ENCODE measurements at regions not wholly inside any gene's neighbourhood (a gene's known extent, or its start where the extent isn't known, plus 50 kb on each side); places are given as distances from the start of the nearest gene placed in this dataset.
"Not testable (repeated sequence)": the region's sequence is repeated elsewhere in the genome, so short reads cannot be mapped to it uniquely, and the experiment has no call there.

DNA sequence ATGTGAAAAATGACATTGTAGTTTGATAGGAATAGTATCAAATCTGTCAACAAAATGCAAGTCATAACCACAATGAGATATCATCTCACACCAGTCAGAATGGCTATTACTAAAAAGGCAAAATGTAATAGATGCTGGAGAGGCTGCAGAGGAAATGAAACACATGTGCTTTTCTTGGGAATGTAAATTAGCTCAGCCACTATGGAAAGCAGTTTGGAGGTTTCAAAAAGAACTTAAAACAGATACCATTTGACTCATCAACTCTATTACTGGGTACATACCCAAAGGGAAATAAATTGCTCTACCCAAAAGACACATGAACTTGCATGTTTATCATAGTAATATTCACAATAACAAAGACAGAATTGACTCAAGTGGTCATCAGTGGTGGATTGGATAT is 572.6 kb downstream of the TRIB2 start:
- H3K79me2 ChIP-seq (ENCODE audit: control insufficient read depth, insufficient read depth, low read length): no peaks in the 10 kb centered on the region

DNA sequence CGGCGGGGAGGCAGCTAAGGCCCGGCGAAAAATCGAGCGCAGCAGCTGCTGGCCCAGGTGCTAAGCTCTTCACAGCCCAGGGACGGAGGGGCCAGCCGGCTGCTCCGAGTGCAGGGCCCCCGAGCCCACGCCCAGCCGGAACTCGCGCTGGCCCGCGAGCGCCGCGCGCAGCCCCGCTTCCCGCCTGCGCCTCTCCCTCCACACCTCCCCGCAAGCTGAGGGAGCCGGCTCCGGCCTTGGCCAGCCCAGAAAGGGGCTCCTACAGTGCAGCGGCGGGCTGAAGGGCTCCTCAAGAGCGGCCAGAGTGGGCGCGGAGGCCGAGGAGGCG is 591.7 kb downstream of the TRIB2 start:
- H3K79me2 ChIP-seq (ENCODE audit: control insufficient read depth, insufficient read depth, low read length); H3K4me2 ChIP-seq (ENCODE audit: control insufficient read depth, extremely low read depth, insufficient read depth, low read depth, low read length); H3K36me3 ChIP-seq (ENCODE audit: control insufficient read depth in 2 of 2, extremely low read depth in 1 of 2, insufficient read depth in 2 of 2, low read length in 2 of 2); H3K27ac ChIP-seq (ENCODE audit: control insufficient read depth, insufficient read depth, low read length); FAIRE-seq; H3K9me1 ChIP-seq (ENCODE audit: control insufficient read depth, extremely low read depth, insufficient read depth, low read length); H3K4me3 ChIP-seq (ENCODE audit: control insufficient read depth in 2 of 3, extremely low read depth in 1 of 3, insufficient read depth in 2 of 3, low read depth in 1 of 3, low read length in 3 of 3); DNase-seq (ENCODE audit: low read depth, low spot score); H3K9me3 ChIP-seq (ENCODE audit: control insufficient read depth, low read depth, low read length); H2AFZ ChIP-seq (ENCODE audit: control insufficient read depth, low read length); H4K20me1 ChIP-seq (ENCODE audit: control insufficient read depth, extremely low read depth, insufficient read depth, low read length); H3K9ac ChIP-seq (ENCODE audit: control insufficient read depth, extremely low read depth, insufficient read depth, low read length); H3K4me1 ChIP-seq (ENCODE audit: control insufficient read depth, extremely low read depth, insufficient read depth, low read length); H3K27me3 ChIP-seq (ENCODE audit: control insufficient read depth, extremely low read depth, insufficient read depth, low read length); dilution Hi-C loops (cut with MboI; ENCODE audit: extremely low pct_ligation_motif_present, low sequenced_read_pairs): not testable (repeated sequence)

More for the DNA sequence above, 572.6 kb downstream of the TRIB2 start:
- Histone ChIP-seq H3K9me3 (ENCODE audit: control insufficient read depth, low read depth, low read length) (no peaks in the 10 kb centered on the region), H3K9ac (ENCODE audit: control insufficient read depth, extremely low read depth, insufficient read depth, low read length) (no peak overlapping the region), H2AFZ (ENCODE audit: control insufficient read depth, low read length) (no peak overlapping the region), H4K20me1 (ENCODE audit: control insufficient read depth, extremely low read depth, insufficient read depth, low read length) (no peaks in the 10 kb centered on the region), H3K9me1 (ENCODE audit: control insufficient read depth, extremely low read depth, insufficient read depth, low read length) (no peaks in the 10 kb centered on the region), H3K4me2 (ENCODE audit: control insufficient read depth, extremely low read depth, insufficient read depth, low read depth, low read length) (no peak overlapping the region), H3K4me3 (ENCODE audit: control insufficient read depth in 2 of 3, extremely low read depth in 1 of 3, insufficient read depth in 2 of 3, low read depth in 1 of 3, low read length in 3 of 3) (no peak overlapping the region), H3K4me1 (ENCODE audit: control insufficient read depth, extremely low read depth, insufficient read depth, low read length) (no peaks in the 10 kb centered on the region), H3K27me3 (ENCODE audit: control insufficient read depth, extremely low read depth, insufficient read depth, low read length) (no peaks in the 10 kb centered on the region), H3K27ac (ENCODE audit: control insufficient read depth, insufficient read depth, low read length) (no peak overlapping the region), H3K36me3 (ENCODE audit: control insufficient read depth in 2 of 2, extremely low read depth in 1 of 2, insufficient read depth in 2 of 2, low read length in 2 of 2) (no peaks in the 10 kb centered on the region)
- DNase-seq (ENCODE audit: low read depth, low spot score) (no peak), FAIRE-seq (no peak)
- TF ChIP-seq, protein P1, sequence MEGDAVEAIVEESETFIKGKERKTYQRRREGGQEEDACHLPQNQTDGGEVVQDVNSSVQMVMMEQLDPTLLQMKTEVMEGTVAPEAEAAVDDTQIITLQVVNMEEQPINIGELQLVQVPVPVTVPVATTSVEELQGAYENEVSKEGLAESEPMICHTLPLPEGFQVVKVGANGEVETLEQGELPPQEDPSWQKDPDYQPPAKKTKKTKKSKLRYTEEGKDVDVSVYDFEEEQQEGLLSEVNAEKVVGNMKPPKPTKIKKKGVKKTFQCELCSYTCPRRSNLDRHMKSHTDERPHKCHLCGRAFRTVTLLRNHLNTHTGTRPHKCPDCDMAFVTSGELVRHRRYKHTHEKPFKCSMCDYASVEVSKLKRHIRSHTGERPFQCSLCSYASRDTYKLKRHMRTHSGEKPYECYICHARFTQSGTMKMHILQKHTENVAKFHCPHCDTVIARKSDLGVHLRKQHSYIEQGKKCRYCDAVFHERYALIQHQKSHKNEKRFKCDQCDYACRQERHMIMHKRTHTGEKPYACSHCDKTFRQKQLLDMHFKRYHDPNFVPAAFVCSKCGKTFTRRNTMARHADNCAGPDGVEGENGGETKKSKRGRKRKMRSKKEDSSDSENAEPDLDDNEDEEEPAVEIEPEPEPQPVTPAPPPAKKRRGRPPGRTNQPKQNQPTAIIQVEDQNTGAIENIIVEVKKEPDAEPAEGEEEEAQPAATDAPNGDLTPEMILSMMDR (optimal IDR thresholded peaks at IDR 0.05 in 1 of 3, IDR thresholded peaks at IDR 0.05 in 1 of 3, conservative IDR thresholded peaks at IDR 0.05 in 1 of 3; ENCODE audit: extremely low read depth in 1 of 3, insufficient read depth in 2 of 3, low read length in 3 of 3): no peak
- no peak for TF ChIP-seq EZH2 (IDR thresholded peaks at IDR 0.05; ENCODE audit: low read length)
- dilution Hi-C loops (cut with MboI; ENCODE audit: extremely low pct_ligation_motif_present, low sequenced_read_pairs): no loop called here

GRCh38 chr2:13308989-13309388 is 592.3 kb downstream of the TRIB2 start:
- peak; percentile 32 for FAIRE-seq
- no peaks in the 10 kb centered on the region for H3K79me2 ChIP-seq (ENCODE audit: control insufficient read depth, insufficient read depth, low read length)
- no peak overlapping the region for H3K9ac ChIP-seq (ENCODE audit: control insufficient read depth, extremely low read depth, insufficient read depth, low read length)
- H2AFZ ChIP-seq (ENCODE audit: control insufficient read depth, low read length): no peak overlapping the region
- H3K4me1 ChIP-seq (ENCODE audit: control insufficient read depth, extremely low read depth, insufficient read depth, low read length): no peaks in the 10 kb centered on the region
- no peaks in the 10 kb centered on the region for H3K36me3 ChIP-seq (ENCODE audit: control insufficient read depth in 2 of 2, extremely low read depth in 1 of 2, insufficient read depth in 2 of 2, low read length in 2 of 2)
- H3K9me1 ChIP-seq (ENCODE audit: control insufficient read depth, extremely low read depth, insufficient read depth, low read length): no peaks in the 10 kb centered on the region
- H3K4me2 ChIP-seq (ENCODE audit: control insufficient read depth, extremely low read depth, insufficient read depth, low read depth, low read length): no peak overlapping the region
- H3K27ac ChIP-seq (ENCODE audit: control insufficient read depth, insufficient read depth, low read length): no peak overlapping the region
- H3K9me3 ChIP-seq (ENCODE audit: control insufficient read depth, low read depth, low read length): no peaks in the 10 kb centered on the region
- no peaks in the 10 kb centered on the region for H4K20me1 ChIP-seq (ENCODE audit: control insufficient read depth, extremely low read depth, insufficient read depth, low read length)
- H3K27me3 ChIP-seq (ENCODE audit: control insufficient read depth, extremely low read depth, insufficient read depth, low read length): no peaks in the 10 kb centered on the region
- TF ChIP-seq, protein P1 (optimal IDR thresholded peaks at IDR 0.05 in 1 of 3, IDR thresholded peaks at IDR 0.05 in 1 of 3, conservative IDR thresholded peaks at IDR 0.05 in 1 of 3; ENCODE audit: extremely low read depth in 1 of 3, insufficient read depth in 2 of 3, low read length in 3 of 3): no peak
- no peak for TF ChIP-seq EZH2 (IDR thresholded peaks at IDR 0.05; ENCODE audit: low read length)
- dilution Hi-C loops (cut with MboI; ENCODE audit: extremely low pct_ligation_motif_present, low sequenced_read_pairs): no loop called here
- DNase-seq (ENCODE audit: low read depth, low spot score): no peak
- H3K4me3 ChIP-seq (ENCODE audit: control insufficient read depth in 2 of 3, extremely low read depth in 1 of 3, insufficient read depth in 2 of 3, low read depth in 1 of 3, low read length in 3 of 3): no peak overlapping the region
